Inferior parietal cortex (tissue), 1 donor: ENCODE measurements at regions not wholly inside any gene's neighbourhood (a gene's known extent, or its start where the extent isn't known, plus 50 kb on each side); places are given as distances from the start of the nearest gene placed in this dataset.
"Not testable (repeated sequence)": the region's sequence is repeated elsewhere in the genome, so short reads cannot be mapped to it uniquely, and the experiment has no call there.

Experiments used
- DNase-seq: peaks from one replicate; pipeline ENCODE4 v3.0.0-alpha.2; 2016; ENCODE audit errors: extremely low spot score

- no peak for DNase-seq
These were observed 151.7 kb upstream of the ASB18 start for GRCh38 chr2:236415684-236416444.

GRCh38 chr2:236417150-236417549 is 152.5 kb upstream of the ACKR3 start:
- DNase-seq: no peak

GRCh38 chr2:236430584-236430983 is 139.0 kb upstream of the ACKR3 start:
- no peak for DNase-seq

- no peak for DNase-seq
These were observed 135.0 kb upstream of the ACKR3 start for GRCh38 chr2:236434593-236434992.

GRCh38 chr2:236440110-236440881 is 129.3 kb upstream of the ACKR3 start:
- DNase-seq: no peak

GRCh38 chr2:236444187-236444586 is 125.4 kb upstream of the ACKR3 start:
- DNase-seq: no peak

- no peak for DNase-seq
These were observed 123.9 kb upstream of the ACKR3 start for GRCh38 chr2:236445678-236446077.

GRCh38 chr2:236446521-236446920 is 123.1 kb upstream of the ACKR3 start:
- no peak for DNase-seq

- no peak for DNase-seq
These were observed 120.4 kb upstream of the ACKR3 start for GRCh38 chr2:236449167-236449761.

GRCh38 chr2:236452238-236452637 is 117.4 kb upstream of the ACKR3 start:
- no peak for DNase-seq

- DNase-seq: no peak
These were observed 115.5 kb upstream of the ACKR3 start for GRCh38 chr2:236454076-236454475.

GRCh38 chr2:236459393-236459792 is 110.2 kb upstream of the ACKR3 start:
- DNase-seq: no peak

- no peak for DNase-seq
These were observed 105.5 kb upstream of the ACKR3 start for GRCh38 chr2:236464140-236464539.

- no peak for DNase-seq
These were observed 96.7 kb upstream of the ACKR3 start for GRCh38 chr2:236472720-236473495.

- DNase-seq: no peak
These were observed 95.9 kb upstream of the ACKR3 start for GRCh38 chr2:236473691-236474090.

GRCh38 chr2:236479814-236480213 is 89.8 kb upstream of the ACKR3 start:
- no peak for DNase-seq

- no peak for DNase-seq
These were observed 86.5 kb upstream of the ACKR3 start for GRCh38 chr2:236483102-236483501.

GRCh38 chr2:236485519-236485918 is 84.1 kb upstream of the ACKR3 start:
- DNase-seq: no peak

- DNase-seq: not testable (repeated sequence)
These were observed 80.5 kb upstream of the ACKR3 start for GRCh38 chr2:236489083-236489482.

GRCh38 chr2:236489895-236490404 is 79.7 kb upstream of the ACKR3 start:
- DNase-seq: no peak

- DNase-seq: no peak
These were observed 73.3 kb upstream of the ACKR3 start for GRCh38 chr2:236496340-236496739.

- no peak for DNase-seq
These were observed 71.3 kb upstream of the ACKR3 start for GRCh38 chr2:236498369-236498768.
